IMR-90 (cell line): ENCODE measurements at regions not wholly inside any gene's neighbourhood (a gene's known extent, or its start where the extent isn't known, plus 50 kb on each side); places are given as distances from the start of the nearest gene placed in this dataset.
A peak's percentile ranks its signal among the peaks of the same experiment; 100 is the strongest.

ENCODE experiments used
- ATAC-seq: fragments of 200-7000 bp; cut with Tn5 transposase; 2 replicates; pipeline ENCODE4 v1.9.1; 2020; ENCODE audit warnings: low read depth, mild to moderate bottlenecking, moderate library complexity
- BruUV-seq: library from RNA; stranded (reverse); fragments of 400-500 nt; replicated peaks from 2 replicates; lab custom pipeline; 2021; lab: Mats Ljungman, UMichigan
- CTCF ChIA-PET: fragments of 300-600 bp; formaldehyde crosslinking; extraction: SDS; loops from one replicate; lab custom pipeline; 2021; ENCODE audit warnings: antibody characterized with exemption; lab: Yijun Ruan, JAX
- POLR2A ChIA-PET: fragments of 300-600 bp; sonication (Branson Sonifier 250); formaldehyde crosslinking; loops from one replicate; lab custom pipeline; 2022; ENCODE audit warnings: antibody characterized with exemption; ENCODE audit not compliant: unreplicated experiment; lab: Charles Lee
- DNase-seq: peaks from one replicate; pipeline ENCODE4 v3.0.0; 2013
- H2AFZ ChIP-seq: replicated peaks from 2 replicates; pipeline ENCODE3; 2013; ENCODE audit warnings: low read length, mild to moderate bottlenecking; ENCODE audit not compliant: poor library complexity
- H2AK5ac ChIP-seq: 2 replicates; pipeline ENCODE4 v1.6.1; 2013; ENCODE audit warnings: low read depth, low read length, inconsistent platforms
- H2AK9ac ChIP-seq: replicated peaks from 2 replicates; pipeline ENCODE3; 2013; ENCODE audit warnings: mild to moderate bottlenecking, low read depth, low read length, moderate library complexity; ENCODE audit not compliant: poor library complexity
- H2BK120ac ChIP-seq: 2 replicates; pipeline ENCODE4 v1.6.1; 2013; ENCODE audit warnings: low read depth, low read length, inconsistent platforms
- H2BK15ac ChIP-seq: 3 replicates; pipeline ENCODE4 v1.6.1; 2013; ENCODE audit warnings: low read depth, low read length, inconsistent platforms
- H2BK20ac ChIP-seq: 2 replicates; pipeline ENCODE4 v1.6.1; 2013; ENCODE audit warnings: low read depth, mild to moderate bottlenecking, inconsistent platforms, low read length, moderate library complexity
- H2BK5ac ChIP-seq: 2 replicates; pipeline ENCODE4 v1.6.1; 2013; ENCODE audit warnings: mild to moderate bottlenecking, low read depth, low read length, inconsistent platforms; ENCODE audit not compliant: poor library complexity, severe bottlenecking
- H3K14ac ChIP-seq: replicated peaks from 2 replicates; pipeline ENCODE4 v1.6.1; 2013; ENCODE audit warnings: low read depth, low read length, inconsistent platforms
- H3K18ac ChIP-seq: 2 replicates; pipeline ENCODE4 v1.6.1; 2013; ENCODE audit warnings: low read depth, low read length, control low read depth
- H3K23ac ChIP-seq: 2 replicates; pipeline ENCODE4 v1.6.1; 2013; ENCODE audit warnings: low read depth, low read length, inconsistent platforms
- H3K27ac ChIP-seq: 2 replicates; pipeline ENCODE4 v1.5.1; 2013; ENCODE audit warnings: mild to moderate bottlenecking, control low read depth, low read length; ENCODE audit not compliant: insufficient read depth
- H3K27me3 ChIP-seq: 2 replicates; pipeline ENCODE4 v1.6.1; 2013; ENCODE audit warnings: low read length; ENCODE audit not compliant: control insufficient read depth, insufficient read depth
- H3K36me3 ChIP-seq: 2 replicates; pipeline ENCODE4 v1.6.1; 2013; ENCODE audit warnings: low read length, mixed read lengths; ENCODE audit not compliant: control insufficient read depth, insufficient read depth
- H3K4ac ChIP-seq: 2 replicates; pipeline ENCODE4 v1.6.1; 2013; ENCODE audit warnings: low read depth, low read length, inconsistent platforms
- H3K4me1 ChIP-seq: 2 replicates; pipeline ENCODE4 v1.6.1; 2013; ENCODE audit warnings: low read length, mixed read lengths; ENCODE audit not compliant: control insufficient read depth, insufficient read depth
- H3K4me2 ChIP-seq: 2 replicates; pipeline ENCODE4 v1.6.1; 2013; ENCODE audit warnings: low read depth, mild to moderate bottlenecking, control low read depth, low read length, moderate library complexity
- H3K4me3 ChIP-seq: 2 replicates; pipeline ENCODE4 v1.5.1; 2013; ENCODE audit warnings: low read depth, mild to moderate bottlenecking, control low read depth, low read length, moderate library complexity; ENCODE audit not compliant: insufficient read depth
- H3K56ac ChIP-seq: 2 replicates; pipeline ENCODE4 v1.6.1; 2013; ENCODE audit warnings: low read length, inconsistent platforms; ENCODE audit not compliant: insufficient read depth; ENCODE audit errors: extremely low read depth
- H3K79me1 ChIP-seq, 2 experiments: 2 replicates each; pipeline ENCODE4 v1.6.1; 2013; ENCODE audit warnings: low read length in 2 of 2, inconsistent platforms in 1 of 2, low read depth in 1 of 2
- H3K9ac ChIP-seq: 2 replicates; pipeline ENCODE4 v1.6.1; 2013; ENCODE audit warnings: low read depth, low read length, control low read depth
- H3K9me1 ChIP-seq: 2 replicates; pipeline ENCODE4 v1.6.1; 2013; ENCODE audit warnings: low read length, inconsistent platforms; ENCODE audit not compliant: insufficient read depth
- H3K9me3 ChIP-seq: 2 replicates; pipeline ENCODE4 v1.6.1; 2013; ENCODE audit warnings: low read length; ENCODE audit not compliant: control insufficient read depth, insufficient read depth
- H4K20me1 ChIP-seq: 2 replicates; pipeline ENCODE4 v1.6.1; 2013; ENCODE audit warnings: low read length, inconsistent platforms; ENCODE audit not compliant: insufficient read depth
- H4K5ac ChIP-seq: 2 replicates; pipeline ENCODE4 v1.6.1; 2013; ENCODE audit warnings: mild to moderate bottlenecking, low read depth, low read length, control low read depth
- H4K8ac ChIP-seq, 2 experiments: 2 replicates each; pipeline ENCODE4 v1.6.1; 2013; ENCODE audit warnings: low read depth in 2 of 2, low read length in 2 of 2, control low read depth in 1 of 2, inconsistent platforms in 1 of 2
- H4K91ac ChIP-seq: 2 replicates; pipeline ENCODE4 v1.6.1; 2013; ENCODE audit warnings: low read depth, low read length, inconsistent platforms; ENCODE audit not compliant: insufficient read depth
- CEBPB ChIP-seq: IDR thresholded peaks from 2 replicates; pipeline ENCODE4 v1.6.1; 2012; ENCODE audit warnings: low read depth, low read length, improper control_type of control experiment
- CHD1 ChIP-seq: IDR thresholded peaks from 2 replicates; pipeline ENCODE4 v1.6.1; 2012; ENCODE audit warnings: low read depth, low read length, improper control_type of control experiment
- FOS ChIP-seq: fragments of 150-350 bp; IDR thresholded peaks from 2 replicates; pipeline ENCODE4 v1.6.1; 2016; ENCODE audit warnings: low read depth, low read length
- MAZ ChIP-seq: IDR thresholded peaks from 2 replicates; pipeline ENCODE4 v1.6.1; 2012; ENCODE audit warnings: low read depth, mild to moderate bottlenecking, low read length, improper control_type of control experiment, moderate library complexity, borderline replicate concordance
- RAD21 ChIP-seq: IDR thresholded peaks from 2 replicates; pipeline ENCODE4 v1.6.1; 2012; ENCODE audit warnings: low read length, improper control_type of control experiment
- RCOR1 ChIP-seq: IDR thresholded peaks from 2 replicates; pipeline ENCODE4 v1.6.1; 2012; ENCODE audit warnings: mild to moderate bottlenecking, low read length, improper control_type of control experiment; ENCODE audit not compliant: insufficient replicate concordance
- WGBS, 2 experiments: methylation state at CpG; one replicate each; pipeline versions ENCODE4 v1.1.5 to v1.1.7; 2013; ENCODE audit warnings: missing lambda C conversion rate in 2 of 2; ENCODE audit not compliant: insufficient read length in 1 of 2; ENCODE audit errors: extremely low coverage in 2 of 2; 5-methylcytosine and 5-hydroxymethylcytosine counted together
- dilution Hi-C: fragments of 300-500 bp; cut with HindIII; formaldehyde crosslinking; loops from one replicate; pipeline ENCODE4 v1.14.3; 2018; ENCODE audit warnings: low sequenced_read_pairs; ENCODE audit not compliant: unreplicated experiment
- in situ Hi-C: fragments of 300-500 bp; cut with MboI; formaldehyde crosslinking; loops from 3 replicates; pipeline ENCODE4 v1.14.3; 2019; ENCODE audit warnings: low sequenced_read_pairs, inconsistent platforms, mixed read lengths
- intact Hi-C: fragments of 100-400 bp; cut with micrococcal nuclease; formaldehyde crosslinking; loops from 2 replicates; pipeline ENCODE4 v1.10.0; 2022
- TF ChIP-seq, protein P1 (sequence below): conservative IDR thresholded peaks from 2 replicates; pipeline ENCODE4 v1.5.1; 2012; ENCODE audit warnings: mild to moderate bottlenecking, low read depth, low read length, improper control_type of control experiment

DNA sequence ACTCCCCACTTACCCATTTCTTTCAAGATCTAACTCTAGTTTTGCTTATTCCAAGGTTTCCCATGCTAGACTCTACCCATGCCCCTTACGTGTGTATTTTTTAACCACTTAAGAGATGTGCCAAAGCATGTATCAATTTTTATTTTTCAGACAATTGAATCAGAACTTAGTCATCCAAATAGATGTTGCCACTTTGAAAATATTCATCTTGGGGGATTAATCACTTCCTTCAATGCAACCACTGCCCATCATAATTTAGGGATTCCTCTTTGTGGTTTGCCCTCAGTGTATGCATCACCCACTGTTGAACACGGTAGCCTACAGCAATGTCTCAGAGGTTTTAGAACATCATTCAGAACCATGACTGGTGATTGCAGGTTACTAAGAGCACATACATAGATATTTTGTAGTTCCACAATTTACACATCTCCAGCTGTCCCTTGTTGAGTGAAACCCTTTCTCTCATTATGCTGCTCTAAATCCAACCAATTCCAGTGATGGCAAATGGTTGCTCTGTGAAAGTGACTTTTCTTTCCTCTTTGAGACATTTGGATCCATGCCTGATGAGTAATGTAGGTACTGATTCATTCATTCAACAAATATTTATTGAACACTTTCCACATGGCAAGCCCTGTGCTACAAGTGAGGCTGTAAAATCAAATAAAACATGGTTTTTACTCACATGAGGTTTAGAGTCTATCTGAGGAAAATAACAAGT, 60.6 kb upstream of the SERP2 start:
- Histone ChIP-seq H3K27ac (peak overlapping the region; percentile 22; the same call in 1 of the 2 replicates), H3K27me3 (no peaks in the 10 kb centered on the region), H4K8ac (peak overlapping the region; percentile 60 to 80; a peak in 3 of 4 replicates), H3K9ac (no peak overlapping the region), H2AK5ac (peak overlapping the region; percentile 88), H3K23ac (peak overlapping the region; percentile 22; the same call in 1 of the 2 replicates), H2AK9ac (no peak overlapping the region), H2AFZ (no peak overlapping the region), H3K36me3 (no peaks in the 10 kb centered on the region), H4K5ac (no peak overlapping the region; the same call in 1 of the 2 replicates), H3K14ac (peak overlapping the region; percentile 43), H3K4ac (peak overlapping the region; percentile 85), H2BK120ac (peak overlapping the region; percentile 85), H4K91ac (peak overlapping the region; percentile 64), H3K4me2 (peak overlapping the region; percentile 56; the same call in 1 of the 2 replicates), H3K9me1 (peaks cover 14% of the 10 kb centered on the region), H2BK5ac (peak overlapping the region; percentile 76), H3K9me3 (no peaks in the 10 kb centered on the region), H2BK20ac (peak overlapping the region; percentile 85), H4K20me1 (peaks cover 3% of the 10 kb centered on the region; the same call in 1 of the 2 replicates), H3K4me1 (peaks cover 18% of the 10 kb centered on the region), H3K18ac (peak overlapping the region; percentile 55; the same call in 1 of the 2 replicates), H3K79me1 (no peaks in the 10 kb centered on the region), H2BK15ac (peak overlapping the region; percentile 100; the same call in 2 of the 3 replicates), H3K4me3 (no peak overlapping the region), H3K56ac (peak overlapping the region; percentile 56)
- POLR2A ChIA-PET: no interaction called here
- ATAC-seq (peak; percentile 72), DNase-seq (peak; percentile 95)
- CTCF ChIA-PET: no interaction called here
- no TSS peak for BruUV-seq
- TF ChIP-seq CEBPB (peak; percentile 39), FOS (0 out of 2 replicates have a peak, but pooled peaks have one; percentile 1), RAD21 (no peak), MAZ (no peak), CHD1 (no peak), RCOR1 (peak; percentile 68)
- TF ChIP-seq, protein P1, sequence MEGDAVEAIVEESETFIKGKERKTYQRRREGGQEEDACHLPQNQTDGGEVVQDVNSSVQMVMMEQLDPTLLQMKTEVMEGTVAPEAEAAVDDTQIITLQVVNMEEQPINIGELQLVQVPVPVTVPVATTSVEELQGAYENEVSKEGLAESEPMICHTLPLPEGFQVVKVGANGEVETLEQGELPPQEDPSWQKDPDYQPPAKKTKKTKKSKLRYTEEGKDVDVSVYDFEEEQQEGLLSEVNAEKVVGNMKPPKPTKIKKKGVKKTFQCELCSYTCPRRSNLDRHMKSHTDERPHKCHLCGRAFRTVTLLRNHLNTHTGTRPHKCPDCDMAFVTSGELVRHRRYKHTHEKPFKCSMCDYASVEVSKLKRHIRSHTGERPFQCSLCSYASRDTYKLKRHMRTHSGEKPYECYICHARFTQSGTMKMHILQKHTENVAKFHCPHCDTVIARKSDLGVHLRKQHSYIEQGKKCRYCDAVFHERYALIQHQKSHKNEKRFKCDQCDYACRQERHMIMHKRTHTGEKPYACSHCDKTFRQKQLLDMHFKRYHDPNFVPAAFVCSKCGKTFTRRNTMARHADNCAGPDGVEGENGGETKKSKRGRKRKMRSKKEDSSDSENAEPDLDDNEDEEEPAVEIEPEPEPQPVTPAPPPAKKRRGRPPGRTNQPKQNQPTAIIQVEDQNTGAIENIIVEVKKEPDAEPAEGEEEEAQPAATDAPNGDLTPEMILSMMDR: no peak
- intact Hi-C loops: no loop called here
- dilution Hi-C loops: no loop called here
- no CpG with 5 or more reads among the region's 2 CpGs for WGBS, 2 experiments
- in situ Hi-C loops: no loop called here
